Ectodermal cell (in vitro differentiated cells): ENCODE measurements at regions not wholly inside any gene's neighbourhood (a gene's known extent, or its start where the extent isn't known, plus 50 kb on each side); places are given as distances from the start of the nearest gene placed in this dataset.
"Not testable (repeated sequence)": the region's sequence is repeated elsewhere in the genome, so short reads cannot be mapped to it uniquely, and the experiment has no call there.

Experiments
- H3K27ac ChIP-seq: 2 replicates; pipeline ENCODE4 v1.7.0; 2013; ENCODE audit warnings: mild to moderate bottlenecking, low read depth, low read length; ENCODE audit not compliant: insufficient read depth, poor library complexity, severe bottlenecking
- H3K27me3 ChIP-seq: 2 replicates; pipeline ENCODE4 v1.7.0; 2013; ENCODE audit warnings: mild to moderate bottlenecking, low read length; ENCODE audit not compliant: insufficient read depth, control insufficient read depth, poor library complexity, severe bottlenecking
- H3K36me3 ChIP-seq: one replicate; pipeline ENCODE4 v1.7.0; 2013; ENCODE audit warnings: low read length; ENCODE audit not compliant: control insufficient read depth, insufficient read depth
- H3K4me1 ChIP-seq: one replicate; pipeline ENCODE4 v1.7.0; 2013; ENCODE audit warnings: low read length; ENCODE audit not compliant: control insufficient read depth, insufficient read depth
- H3K4me3 ChIP-seq: 2 replicates; pipeline ENCODE4 v1.7.0; 2013; ENCODE audit warnings: low read depth, low read length, control low read depth; ENCODE audit not compliant: insufficient read depth
- H3K9me3 ChIP-seq: 2 replicates; pipeline ENCODE4 v1.7.0; 2013; ENCODE audit warnings: mild to moderate bottlenecking, low read length, moderate library complexity; ENCODE audit not compliant: control insufficient read depth
- WGBS, 2 experiments: methylation state at CpG; one replicate each; pipeline ENCODE4 v1.1.7; 2013; ENCODE audit warnings: missing lambda C conversion rate in 2 of 2; 5-methylcytosine and 5-hydroxymethylcytosine counted together

DNA sequence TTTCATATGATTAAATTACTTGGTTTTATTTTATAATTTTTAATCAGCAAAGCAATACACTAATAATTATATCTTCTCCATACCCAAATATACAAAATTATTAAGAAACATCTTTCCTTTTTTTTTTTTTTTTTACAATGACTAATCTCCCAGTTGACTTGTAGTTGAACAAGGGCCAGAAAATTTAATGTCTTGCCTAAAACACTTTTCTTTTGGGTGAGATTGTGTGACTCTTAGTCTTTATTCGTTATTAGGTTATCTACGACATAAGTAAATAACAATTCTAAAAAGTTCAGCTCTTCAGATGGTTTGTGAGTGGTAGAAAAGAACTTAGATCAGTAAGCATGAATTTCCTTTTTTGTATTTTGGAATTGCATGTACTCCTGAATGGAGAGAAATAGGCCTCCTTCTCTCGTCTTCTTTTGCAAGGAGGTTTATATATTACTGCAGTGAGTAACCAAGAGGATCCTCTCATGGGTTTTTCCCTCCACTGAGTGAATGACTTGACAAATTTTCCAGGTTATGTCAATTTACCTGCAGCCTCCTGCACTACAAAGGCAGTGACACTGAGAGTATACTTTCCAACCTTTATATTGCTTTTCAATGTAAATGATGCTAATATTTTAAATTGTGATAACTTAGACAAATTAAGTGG, 364.5 kb upstream of the CITED2 start:
- Histone ChIP-seq H3K9me3 (no peaks in the 10 kb centered on the region), H3K27ac (no peak overlapping the region), H3K27me3 (no peaks in the 10 kb centered on the region), H3K4me1 (no peaks in the 10 kb centered on the region), H3K36me3 (no peaks in the 10 kb centered on the region), H3K4me3 (no peak overlapping the region)
- WGBS, 2 experiments, result 98 to 100% methylated on average over 3 of the region's 3 CpGs

- Histone ChIP-seq H3K36me3 (no peaks in the 10 kb centered on the region), H3K27ac (no peak overlapping the region), H3K9me3 (no peaks in the 10 kb centered on the region), H3K27me3 (no peaks in the 10 kb centered on the region), H3K4me1 (no peaks in the 10 kb centered on the region), H3K4me3 (no peak overlapping the region)
- WGBS, 2 experiments, result 95% methylated on average over 2 of the region's 2 CpGs
Measured at GRCh38 chr6:139736325-139736906, 362.0 kb upstream of the CITED2 start.

DNA sequence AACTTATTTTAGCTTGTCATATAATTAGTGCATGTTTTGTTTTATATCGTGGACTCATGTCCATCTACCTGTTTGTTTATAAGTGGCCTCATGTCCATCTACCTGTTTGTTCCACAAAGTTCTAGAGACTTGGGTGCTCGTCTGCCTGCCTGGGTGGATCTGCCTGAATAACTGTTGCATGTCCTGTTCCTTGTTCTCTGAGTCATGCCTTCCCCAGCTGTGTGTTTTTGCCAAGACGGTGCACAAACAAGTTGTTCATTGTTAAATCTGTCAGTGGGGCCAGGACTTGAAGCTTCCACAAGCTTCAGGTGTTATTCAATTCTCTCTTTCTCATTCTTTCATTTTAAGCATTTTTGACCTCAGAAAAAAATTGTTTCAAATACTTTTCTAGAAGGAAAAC, 358.0 kb upstream of the CITED2 start:
- no peak overlapping the region for H3K4me3 ChIP-seq
- H3K27me3 ChIP-seq, result no peaks in the 10 kb centered on the region
- H3K36me3 ChIP-seq, result no peaks in the 10 kb centered on the region
- WGBS, 2 experiments, result 83 to 93% methylated on average over 3 of the region's 3 CpGs
- H3K9me3 ChIP-seq, result no peaks in the 10 kb centered on the region
- no peaks in the 10 kb centered on the region for H3K4me1 ChIP-seq
- no peak overlapping the region for H3K27ac ChIP-seq

- no peaks in the 10 kb centered on the region for H3K36me3 ChIP-seq
- H3K27ac ChIP-seq, result no peak overlapping the region
- H3K4me3 ChIP-seq, result no peak overlapping the region
- 92 to 94% methylated on average over 2 of the region's 2 CpGs for WGBS, 2 experiments
- H3K4me1 ChIP-seq, result no peaks in the 10 kb centered on the region
- H3K9me3 ChIP-seq, result no peaks in the 10 kb centered on the region
- no peaks in the 10 kb centered on the region for H3K27me3 ChIP-seq
Measured at GRCh38 chr6:139730340-139730974, 356.0 kb upstream of the CITED2 start.

GRCh38 chr6:139728876-139729427, 354.5 kb upstream of the CITED2 start:
- no peaks in the 10 kb centered on the region for H3K9me3 ChIP-seq
- no peak overlapping the region for H3K4me3 ChIP-seq
- no peaks in the 10 kb centered on the region for H3K27me3 ChIP-seq
- H3K36me3 ChIP-seq, result no peaks in the 10 kb centered on the region
- no peak overlapping the region for H3K27ac ChIP-seq
- H3K4me1 ChIP-seq, result no peaks in the 10 kb centered on the region
- WGBS, 2 experiments, result 92 to 93% methylated on average over 5 of the region's 5 CpGs

DNA sequence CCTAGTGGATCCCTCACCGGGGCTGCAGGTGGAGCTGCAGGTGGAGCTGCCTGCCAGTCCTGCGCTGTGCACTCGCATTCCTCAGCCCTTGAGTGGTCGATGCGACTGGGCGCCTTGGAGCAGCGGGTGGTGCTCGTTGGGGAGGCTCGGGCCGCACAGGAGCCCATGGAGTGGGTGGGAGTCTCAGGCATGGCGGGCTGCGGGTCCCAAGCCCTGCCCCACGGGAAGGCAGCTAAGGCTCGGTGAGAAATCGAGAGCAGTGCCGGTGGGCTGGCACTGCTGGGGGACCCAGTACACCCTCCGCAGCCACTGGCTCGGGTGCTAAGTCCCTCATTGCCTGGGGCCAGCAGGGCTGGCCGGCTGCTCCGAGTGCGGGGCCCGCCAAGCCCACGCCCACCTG, 351.8 kb upstream of the CITED2 start:
- H3K4me1 ChIP-seq, H3K27me3 ChIP-seq, H3K9me3 ChIP-seq, H3K27ac ChIP-seq, H3K4me3 ChIP-seq, H3K36me3 ChIP-seq: not testable (repeated sequence)
- WGBS, 2 experiments, result 90 to 93% methylated on average over 21 to 23 of the region's 23 CpGs

DNA sequence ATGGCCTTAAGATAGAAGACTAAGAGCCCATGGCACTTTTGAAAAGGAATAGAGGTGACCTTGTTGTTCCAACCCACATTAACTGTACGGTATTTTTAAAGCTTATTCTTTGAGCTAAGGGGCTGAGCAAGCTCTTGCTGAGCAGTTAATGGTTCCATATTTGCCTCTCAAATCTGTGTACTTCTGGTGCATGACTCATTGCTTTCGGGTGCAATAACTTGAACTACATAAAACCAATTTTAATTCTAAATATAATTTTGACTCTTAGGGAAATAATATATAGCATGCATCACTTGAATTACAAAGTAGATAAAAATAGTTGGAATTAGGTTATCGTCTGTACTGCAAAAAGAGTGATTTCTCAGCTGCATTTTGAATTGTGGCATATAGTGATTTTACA, 348.1 kb upstream of the CITED2 start:
- Histone ChIP-seq H3K36me3 (no peaks in the 10 kb centered on the region), H3K4me3 (no peak overlapping the region), H3K4me1 (no peaks in the 10 kb centered on the region), H3K9me3 (no peaks in the 10 kb centered on the region), H3K27ac (no peak overlapping the region), H3K27me3 (no peaks in the 10 kb centered on the region)
- WGBS, 2 experiments, result 92 to 94% methylated on average over 3 of the region's 3 CpGs

GRCh38 chr6:139721954-139722353, 347.5 kb upstream of the CITED2 start:
- Histone ChIP-seq H3K27me3 (no peaks in the 10 kb centered on the region), H3K27ac (no peak overlapping the region), H3K36me3 (no peaks in the 10 kb centered on the region), H3K9me3 (no peaks in the 10 kb centered on the region), H3K4me3 (no peak overlapping the region), H3K4me1 (no peaks in the 10 kb centered on the region)
- WGBS, 2 experiments, result 93 to 96% methylated on average over 2 of the region's 3 CpGs

DNA sequence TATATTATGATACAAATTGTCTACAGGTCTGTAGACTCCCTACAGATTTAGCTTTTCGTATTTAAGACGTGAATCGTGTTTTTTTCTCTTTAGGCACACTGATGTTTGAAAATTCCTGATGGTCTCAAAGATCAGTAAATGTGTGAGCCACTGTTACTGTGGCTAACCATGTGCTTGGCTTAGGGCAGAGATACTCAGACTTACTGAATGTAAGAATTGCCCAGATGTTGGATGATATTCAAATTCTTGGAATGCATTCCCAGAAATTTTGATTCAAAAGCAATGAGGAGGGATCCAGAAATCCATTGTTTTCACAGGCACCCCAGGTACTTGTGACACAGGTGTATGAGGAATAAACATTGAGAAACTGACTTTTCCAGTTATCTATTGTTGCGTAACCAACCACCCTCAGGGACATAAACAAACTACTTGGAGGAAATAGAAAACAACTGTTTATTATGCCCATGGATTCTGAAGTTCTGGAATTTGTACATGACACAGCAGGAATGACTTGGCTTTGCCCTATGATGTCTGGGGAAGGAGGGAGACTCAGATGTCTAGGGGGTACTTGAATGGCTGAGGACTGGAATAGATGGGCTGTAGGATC, 339.6 kb upstream of the CITED2 start:
- Histone ChIP-seq H3K27ac (no peak overlapping the region), H3K36me3 (no peaks in the 10 kb centered on the region), H3K4me1 (no peaks in the 10 kb centered on the region), H3K9me3 (no peaks in the 10 kb centered on the region), H3K4me3 (no peak overlapping the region), H3K27me3 (no peaks in the 10 kb centered on the region)
- 94 to 95% methylated on average over 4 of the region's 4 CpGs for WGBS, 2 experiments

DNA sequence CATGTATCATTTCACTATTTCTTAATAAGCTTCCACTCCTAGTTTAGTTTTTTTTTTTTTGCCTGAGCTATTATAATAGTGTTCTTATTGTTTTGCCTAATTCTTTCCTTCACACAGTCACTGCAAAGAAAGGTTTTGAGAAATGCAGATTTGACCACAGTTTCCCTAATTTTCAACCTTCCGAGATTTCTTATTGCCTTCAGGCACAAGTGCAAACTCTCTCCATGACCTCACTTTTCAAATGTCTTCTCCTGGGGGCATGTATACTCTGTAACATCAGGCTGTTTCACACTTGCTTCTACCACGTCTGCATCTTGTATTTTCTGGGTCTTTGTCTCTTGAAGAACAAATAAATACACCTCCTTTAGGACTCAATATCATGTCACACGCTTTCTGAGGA, 339.0 kb upstream of the CITED2 start:
- Histone ChIP-seq H3K9me3 (no peaks in the 10 kb centered on the region), H3K4me3 (no peak overlapping the region), H3K27ac (no peak overlapping the region), H3K4me1 (no peaks in the 10 kb centered on the region), H3K36me3 (no peaks in the 10 kb centered on the region), H3K27me3 (no peaks in the 10 kb centered on the region)
- 91 to 93% methylated on average over 3 of the region's 3 CpGs for WGBS, 2 experiments
